Esophagus muscularis mucosa (tissue), 4 donors: ENCODE measurements at regions not wholly inside any gene's neighbourhood (a gene's known extent, or its start where the extent isn't known, plus 50 kb on each side); places are given as distances from the start of the nearest gene placed in this dataset.

Source experiments
- EP300 ChIP-seq: sonication (generic); formaldehyde crosslinking; IDR thresholded peaks from one replicate; pipeline ENCODE4 v1.6.1; 2017; ENCODE audit warnings: antibody characterized with exemption
- POLR2A ChIP-seq: fragments of 450-650 bp; IDR thresholded peaks from one replicate; pipeline ENCODE4 v1.6.1; 2017; ENCODE audit warnings: antibody characterized with exemption, moderate library complexity, mild to moderate bottlenecking, low read depth
- POLR2AphosphoS5 ChIP-seq, 2 donors: sonication (generic); formaldehyde crosslinking; IDR thresholded peaks; one replicate each; pipeline ENCODE4 v1.6.1; 2017; ENCODE audit warnings: antibody characterized with exemption in 2 of 2
- TF ChIP-seq, protein P1 (sequence below), 3 experiments: fragments of 200-600 bp in 2 of 3; fragments of 450-650 bp in 1 of 3; sonication (generic) in 2 of 3; IDR thresholded peaks; one replicate each; pipeline ENCODE4 v1.5.1; 2017 to 2019; ENCODE audit warnings: antibody characterized with exemption in 3 of 3, mild to moderate bottlenecking in 2 of 3, moderate library complexity in 1 of 3

GRCh38 chr15:38685686-38686339, 121.2 kb upstream of the RASGRP1 start:
- TF ChIP-seq, protein P1, sequence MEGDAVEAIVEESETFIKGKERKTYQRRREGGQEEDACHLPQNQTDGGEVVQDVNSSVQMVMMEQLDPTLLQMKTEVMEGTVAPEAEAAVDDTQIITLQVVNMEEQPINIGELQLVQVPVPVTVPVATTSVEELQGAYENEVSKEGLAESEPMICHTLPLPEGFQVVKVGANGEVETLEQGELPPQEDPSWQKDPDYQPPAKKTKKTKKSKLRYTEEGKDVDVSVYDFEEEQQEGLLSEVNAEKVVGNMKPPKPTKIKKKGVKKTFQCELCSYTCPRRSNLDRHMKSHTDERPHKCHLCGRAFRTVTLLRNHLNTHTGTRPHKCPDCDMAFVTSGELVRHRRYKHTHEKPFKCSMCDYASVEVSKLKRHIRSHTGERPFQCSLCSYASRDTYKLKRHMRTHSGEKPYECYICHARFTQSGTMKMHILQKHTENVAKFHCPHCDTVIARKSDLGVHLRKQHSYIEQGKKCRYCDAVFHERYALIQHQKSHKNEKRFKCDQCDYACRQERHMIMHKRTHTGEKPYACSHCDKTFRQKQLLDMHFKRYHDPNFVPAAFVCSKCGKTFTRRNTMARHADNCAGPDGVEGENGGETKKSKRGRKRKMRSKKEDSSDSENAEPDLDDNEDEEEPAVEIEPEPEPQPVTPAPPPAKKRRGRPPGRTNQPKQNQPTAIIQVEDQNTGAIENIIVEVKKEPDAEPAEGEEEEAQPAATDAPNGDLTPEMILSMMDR (IDR thresholded peaks at IDR 0.05), result no peak
- TF ChIP-seq POLR2A (no peak), POLR2AphosphoS5 (IDR thresholded peaks at IDR 0.05) (no peak), EP300 (no peak)
